ENCODE measurements at regions not wholly inside any gene's neighbourhood (a gene's known extent, or its start where the extent isn't known, plus 50 kb on each side); places are given as distances from the start of the nearest gene placed in this dataset.

DNA sequence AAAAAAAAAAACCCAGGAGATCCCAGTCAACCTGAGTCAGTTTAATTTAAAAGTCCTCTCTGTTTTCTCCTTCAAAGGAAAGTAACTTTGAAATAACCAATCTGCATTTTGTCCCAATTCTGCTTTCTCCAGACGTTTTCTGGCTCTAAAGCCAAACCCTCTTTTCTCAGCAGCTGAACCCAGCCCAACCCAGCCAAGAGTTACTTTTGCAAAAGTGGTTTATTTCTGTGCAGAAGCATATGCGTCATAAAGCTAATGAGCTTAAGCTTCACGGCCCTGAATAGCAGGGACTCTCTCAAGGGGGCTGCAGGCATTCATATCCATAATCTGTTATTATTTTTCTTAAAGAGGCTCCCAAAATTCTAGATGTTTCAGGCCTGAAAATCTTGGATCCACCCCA is 176.6 kb downstream of the GALC start:
- no peak overlapping the region for H3K27ac ChIP-seq (replicated peaks)
- no peak overlapping the region for H3K4me3 ChIP-seq
- no peaks in the 10 kb centered on the region for H3K27me3 ChIP-seq (ENCODE audit: low read depth)
- intact Hi-C loops (cut with micrococcal nuclease) = no loop called here
- H3K36me3 ChIP-seq = no peaks in the 10 kb centered on the region
- TF ChIP-seq, protein P1, sequence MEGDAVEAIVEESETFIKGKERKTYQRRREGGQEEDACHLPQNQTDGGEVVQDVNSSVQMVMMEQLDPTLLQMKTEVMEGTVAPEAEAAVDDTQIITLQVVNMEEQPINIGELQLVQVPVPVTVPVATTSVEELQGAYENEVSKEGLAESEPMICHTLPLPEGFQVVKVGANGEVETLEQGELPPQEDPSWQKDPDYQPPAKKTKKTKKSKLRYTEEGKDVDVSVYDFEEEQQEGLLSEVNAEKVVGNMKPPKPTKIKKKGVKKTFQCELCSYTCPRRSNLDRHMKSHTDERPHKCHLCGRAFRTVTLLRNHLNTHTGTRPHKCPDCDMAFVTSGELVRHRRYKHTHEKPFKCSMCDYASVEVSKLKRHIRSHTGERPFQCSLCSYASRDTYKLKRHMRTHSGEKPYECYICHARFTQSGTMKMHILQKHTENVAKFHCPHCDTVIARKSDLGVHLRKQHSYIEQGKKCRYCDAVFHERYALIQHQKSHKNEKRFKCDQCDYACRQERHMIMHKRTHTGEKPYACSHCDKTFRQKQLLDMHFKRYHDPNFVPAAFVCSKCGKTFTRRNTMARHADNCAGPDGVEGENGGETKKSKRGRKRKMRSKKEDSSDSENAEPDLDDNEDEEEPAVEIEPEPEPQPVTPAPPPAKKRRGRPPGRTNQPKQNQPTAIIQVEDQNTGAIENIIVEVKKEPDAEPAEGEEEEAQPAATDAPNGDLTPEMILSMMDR (IDR thresholded peaks at IDR 0.05; ENCODE audit: borderline replicate concordance) = no peak
- no peaks in the 10 kb centered on the region for H3K4me1 ChIP-seq
- peaks cover 10% of the 10 kb centered on the region for H3K9me3 ChIP-seq (replicated peaks)
- no peak for DNase-seq

GRCh38 chr14:87815121-87815520 is 177.9 kb downstream of the GALC start:
- no peak for DNase-seq
- Histone ChIP-seq H3K4me1 (no peaks in the 10 kb centered on the region), H3K27me3 (ENCODE audit: low read depth) (no peaks in the 10 kb centered on the region), H3K4me3 (no peak overlapping the region), H3K27ac (replicated peaks) (no peak overlapping the region), H3K9me3 (replicated peaks) (peaks cover 10% of the 10 kb centered on the region), H3K36me3 (no peaks in the 10 kb centered on the region)
- intact Hi-C loops (cut with micrococcal nuclease) = no loop called here
- TF ChIP-seq, protein P1 (IDR thresholded peaks at IDR 0.05; ENCODE audit: borderline replicate concordance) = no peak

GRCh38 chr14:87813686-87814085 is 179.3 kb downstream of the GALC start:
- H3K27me3 ChIP-seq (ENCODE audit: low read depth) = no peaks in the 10 kb centered on the region
- H3K27ac ChIP-seq (replicated peaks) = no peak overlapping the region
- no peaks in the 10 kb centered on the region for H3K36me3 ChIP-seq
- no peak for DNase-seq
- no peak overlapping the region for H3K4me3 ChIP-seq
- TF ChIP-seq, protein P1 (IDR thresholded peaks at IDR 0.05; ENCODE audit: borderline replicate concordance) = no peak
- peaks cover 6% of the 10 kb centered on the region for H3K9me3 ChIP-seq (replicated peaks)
- intact Hi-C loops (cut with micrococcal nuclease) = no loop called here
- no peaks in the 10 kb centered on the region for H3K4me1 ChIP-seq

DNA sequence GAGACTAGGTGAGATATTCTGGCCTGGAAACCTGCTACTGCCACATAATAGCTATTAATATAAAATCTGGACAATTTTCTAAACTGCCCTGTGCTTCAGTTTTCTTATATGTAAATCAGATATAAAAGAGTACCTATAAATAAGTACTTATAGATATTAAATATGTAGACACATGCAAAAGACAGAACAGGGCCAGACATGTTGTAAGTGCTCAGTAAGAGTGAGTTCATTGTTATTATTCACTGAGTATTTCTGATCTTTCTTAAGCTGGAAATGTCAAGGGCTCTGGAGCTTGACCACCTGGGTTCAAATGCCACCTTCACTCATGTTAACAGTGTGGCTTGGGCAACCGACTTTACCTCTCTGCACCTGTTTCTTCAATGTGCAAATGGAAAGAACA is 179.8 kb downstream of the GALC start:
- TF ChIP-seq, protein P1 (IDR thresholded peaks at IDR 0.05; ENCODE audit: borderline replicate concordance) = no peak
- intact Hi-C loops (cut with micrococcal nuclease) = no loop called here
- Histone ChIP-seq H3K27ac (replicated peaks) (no peak overlapping the region), H3K9me3 (replicated peaks) (peaks cover 6% of the 10 kb centered on the region), H3K36me3 (no peaks in the 10 kb centered on the region), H3K4me1 (no peaks in the 10 kb centered on the region), H3K27me3 (ENCODE audit: low read depth) (no peaks in the 10 kb centered on the region), H3K4me3 (no peak overlapping the region)
- DNase-seq = no peak

- Histone ChIP-seq H3K36me3 (no peaks in the 10 kb centered on the region), H3K27me3 (ENCODE audit: low read depth) (no peaks in the 10 kb centered on the region), H3K27ac (replicated peaks) (no peak overlapping the region), H3K4me1 (no peaks in the 10 kb centered on the region), H3K9me3 (replicated peaks) (no peaks in the 10 kb centered on the region), H3K4me3 (no peak overlapping the region)
- intact Hi-C loops (cut with micrococcal nuclease) = no loop called here
- no peak for DNase-seq
- TF ChIP-seq, protein P1 (IDR thresholded peaks at IDR 0.05; ENCODE audit: borderline replicate concordance) = no peak
Observed at GRCh38 chr14:87811246-87811645, 181.7 kb downstream of the GALC start.

DNA sequence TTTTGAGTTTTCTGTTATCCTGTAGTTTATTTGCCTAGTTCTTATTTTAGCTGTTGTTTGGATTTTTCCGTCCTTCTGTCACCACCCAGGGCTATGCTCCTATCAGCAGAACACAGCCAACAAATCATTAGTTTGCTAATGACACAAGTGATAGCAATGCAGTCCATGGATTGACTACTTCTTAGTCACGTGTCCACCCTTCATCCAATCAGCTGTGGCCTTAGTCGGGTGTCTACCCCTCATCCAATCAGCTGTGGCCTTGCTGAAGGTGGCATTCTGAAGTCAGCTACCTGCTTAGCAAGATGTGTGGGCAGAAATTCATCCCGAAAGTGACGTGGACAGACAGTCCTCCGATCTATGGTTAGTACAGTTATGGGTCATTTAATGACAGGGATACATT is 182.3 kb downstream of the GALC start:
- Histone ChIP-seq H3K27ac (replicated peaks) (no peak overlapping the region), H3K27me3 (ENCODE audit: low read depth) (no peaks in the 10 kb centered on the region), H3K4me3 (no peak overlapping the region), H3K36me3 (no peaks in the 10 kb centered on the region), H3K9me3 (replicated peaks) (no peaks in the 10 kb centered on the region), H3K4me1 (no peaks in the 10 kb centered on the region)
- intact Hi-C loops (cut with micrococcal nuclease) = no loop called here
- TF ChIP-seq, protein P1 (IDR thresholded peaks at IDR 0.05; ENCODE audit: borderline replicate concordance) = no peak
- DNase-seq = no peak
